SJCRH30 (cell line): ENCODE measurements at regions not wholly inside any gene's neighbourhood (a gene's known extent, or its start where the extent isn't known, plus 50 kb on each side); places are given as distances from the start of the nearest gene placed in this dataset.

Experiments
- DNase-seq, 2 experiments: peaks; one replicate each; pipeline ENCODE4 v3.0.0-alpha.2; 2015 to 2020
- H3K27ac ChIP-seq: fragments of 250-450 bp; sonication (Bioruptor Pico); 2 replicates; pipeline ENCODE4 v1.5.1; 2020; ENCODE audit warnings: mild to moderate bottlenecking, moderate library complexity
- H3K27me3 ChIP-seq: fragments of 250-450 bp; sonication (Bioruptor Pico); 2 replicates; pipeline ENCODE4 v1.5.1; 2020; ENCODE audit warnings: mild to moderate bottlenecking, moderate library complexity
- H3K36me3 ChIP-seq: fragments of 250-450 bp; sonication (Bioruptor Pico); 2 replicates; pipeline ENCODE4 v1.5.1; 2020; ENCODE audit warnings: mild to moderate bottlenecking, moderate library complexity
- H3K4me1 ChIP-seq: fragments of 250-450 bp; sonication (Bioruptor Pico); 2 replicates; pipeline ENCODE4 v1.5.1; 2020; ENCODE audit warnings: mild to moderate bottlenecking, moderate library complexity
- H3K4me3 ChIP-seq: fragments of 250-450 bp; sonication (Bioruptor Pico); 2 replicates; pipeline ENCODE4 v1.5.1; 2020; ENCODE audit warnings: mild to moderate bottlenecking, moderate library complexity
- H3K9me3 ChIP-seq: fragments of 250-450 bp; sonication (Bioruptor Pico); replicated peaks from 2 replicates; pipeline ENCODE4 v1.5.1; 2020; ENCODE audit warnings: mild to moderate bottlenecking, moderate library complexity

GRCh38 chr1:108043707-108044106 lies 78.7 kb upstream of the VAV3 start:
- Histone ChIP-seq H3K27me3 (no peaks in the 10 kb centered on the region), H3K4me1 (peaks cover 13% of the 10 kb centered on the region), H3K27ac (no peak overlapping the region), H3K9me3 (0 out of 2 replicates have a peak, but pooled peaks cover 4% of the 10 kb centered on the region), H3K36me3 (no peaks in the 10 kb centered on the region), H3K4me3 (no peak overlapping the region)
- DNase-seq, result no peak

GRCh38 chr1:108042610-108043009 lies 77.6 kb upstream of the VAV3 start:
- Histone ChIP-seq H3K9me3 (0 out of 2 replicates have a peak, but pooled peaks cover 4% of the 10 kb centered on the region), H3K27ac (no peak overlapping the region), H3K36me3 (no peaks in the 10 kb centered on the region), H3K27me3 (no peaks in the 10 kb centered on the region), H3K4me1 (peaks cover 13% of the 10 kb centered on the region), H3K4me3 (no peak overlapping the region)
- DNase-seq, result no peak

GRCh38 chr1:108041360-108042142 lies 76.6 kb upstream of the VAV3 start:
- 0 out of 2 replicates have a peak, but pooled peaks cover 4% of the 10 kb centered on the region for H3K9me3 ChIP-seq
- no peak for DNase-seq
- no peaks in the 10 kb centered on the region for H3K36me3 ChIP-seq
- H3K27ac ChIP-seq, result no peak overlapping the region
- H3K4me1 ChIP-seq, result peaks cover 13% of the 10 kb centered on the region
- no peak overlapping the region for H3K4me3 ChIP-seq
- no peaks in the 10 kb centered on the region for H3K27me3 ChIP-seq

- no peak overlapping the region for H3K27ac ChIP-seq
- DNase-seq, result no peak
- H3K27me3 ChIP-seq, result no peaks in the 10 kb centered on the region
- no peak overlapping the region for H3K4me3 ChIP-seq
- no peaks in the 10 kb centered on the region for H3K4me1 ChIP-seq
- H3K36me3 ChIP-seq, result no peaks in the 10 kb centered on the region
- H3K9me3 ChIP-seq, result 0 out of 2 replicates have a peak, but pooled peaks cover 4% of the 10 kb centered on the region
These were observed 73.8 kb upstream of the VAV3 start for GRCh38 chr1:108038653-108039236.

GRCh38 chr1:108036796-108037562 lies 72.0 kb upstream of the VAV3 start:
- Histone ChIP-seq H3K4me3 (no peak overlapping the region), H3K36me3 (no peaks in the 10 kb centered on the region), H3K4me1 (no peaks in the 10 kb centered on the region), H3K27ac (no peak overlapping the region), H3K9me3 (no peaks in the 10 kb centered on the region), H3K27me3 (no peaks in the 10 kb centered on the region)
- DNase-seq, result no peak

GRCh38 chr1:108034396-108034795 lies 69.4 kb upstream of the VAV3 start:
- no peaks in the 10 kb centered on the region for H3K27me3 ChIP-seq
- no peaks in the 10 kb centered on the region for H3K4me1 ChIP-seq
- DNase-seq, result no peak
- H3K36me3 ChIP-seq, result no peaks in the 10 kb centered on the region
- no peak overlapping the region for H3K4me3 ChIP-seq
- H3K27ac ChIP-seq, result no peak overlapping the region
- H3K9me3 ChIP-seq, result no peaks in the 10 kb centered on the region

- Histone ChIP-seq H3K27ac (no peak overlapping the region), H3K4me3 (no peak overlapping the region), H3K9me3 (no peaks in the 10 kb centered on the region), H3K36me3 (no peaks in the 10 kb centered on the region), H3K4me1 (no peaks in the 10 kb centered on the region), H3K27me3 (no peaks in the 10 kb centered on the region)
- DNase-seq, result no peak
These were observed 68.6 kb upstream of the VAV3 start for GRCh38 chr1:108033550-108033951.

- Histone ChIP-seq H3K27ac (no peak overlapping the region), H3K4me3 (no peak overlapping the region), H3K9me3 (no peaks in the 10 kb centered on the region), H3K4me1 (no peaks in the 10 kb centered on the region), H3K36me3 (no peaks in the 10 kb centered on the region), H3K27me3 (no peaks in the 10 kb centered on the region)
- DNase-seq, result no peak
These were observed 63.9 kb upstream of the VAV3 start for GRCh38 chr1:108028841-108029388.

GRCh38 chr1:108027389-108027788 lies 62.4 kb upstream of the VAV3 start:
- H3K27ac ChIP-seq, result no peak overlapping the region
- H3K36me3 ChIP-seq, result no peaks in the 10 kb centered on the region
- H3K9me3 ChIP-seq, result no peaks in the 10 kb centered on the region
- no peaks in the 10 kb centered on the region for H3K27me3 ChIP-seq
- H3K4me1 ChIP-seq, result no peaks in the 10 kb centered on the region
- H3K4me3 ChIP-seq, result no peak overlapping the region
- no peak for DNase-seq

- no peaks in the 10 kb centered on the region for H3K27me3 ChIP-seq
- H3K4me3 ChIP-seq, result no peak overlapping the region
- H3K27ac ChIP-seq, result peak overlapping the region; percentile 80; the same call in 1 of the 2 replicates
- no peaks in the 10 kb centered on the region for H3K9me3 ChIP-seq
- H3K36me3 ChIP-seq, result no peaks in the 10 kb centered on the region
- no peak for DNase-seq
- peaks cover 33% of the 10 kb centered on the region for H3K4me1 ChIP-seq
These were observed 52.7 kb upstream of the VAV3 start for GRCh38 chr1:108017698-108018097.

- H3K9me3 ChIP-seq, result no peaks in the 10 kb centered on the region
- no peaks in the 10 kb centered on the region for H3K27me3 ChIP-seq
- peak overlapping the region; percentile 80 for H3K27ac ChIP-seq
- peaks cover 38% of the 10 kb centered on the region for H3K4me1 ChIP-seq
- DNase-seq, result peak; percentile 93 to 98
- H3K36me3 ChIP-seq, result no peaks in the 10 kb centered on the region
- H3K4me3 ChIP-seq, result no peak overlapping the region
These were observed 51.5 kb upstream of the VAV3 start for GRCh38 chr1:108016451-108016920.
